AG09319 (cell line): ENCODE measurements at regions not wholly inside any gene's neighbourhood (a gene's known extent, or its start where the extent isn't known, plus 50 kb on each side); places are given as distances from the start of the nearest gene placed in this dataset.

Experiments used
- DNase-seq: peaks from one replicate; pipeline ENCODE4 v3.0.0-alpha.2; 2010; ENCODE audit warnings: low read depth; ENCODE audit errors: extremely low read depth
- TF ChIP-seq, protein P1 (sequence below): IDR thresholded peaks from 2 replicates; pipeline ENCODE4 v1.5.1; 2011; ENCODE audit warnings: low read depth, mild to moderate bottlenecking, inconsistent platforms, low read length, moderate library complexity

- TF ChIP-seq, protein P1, sequence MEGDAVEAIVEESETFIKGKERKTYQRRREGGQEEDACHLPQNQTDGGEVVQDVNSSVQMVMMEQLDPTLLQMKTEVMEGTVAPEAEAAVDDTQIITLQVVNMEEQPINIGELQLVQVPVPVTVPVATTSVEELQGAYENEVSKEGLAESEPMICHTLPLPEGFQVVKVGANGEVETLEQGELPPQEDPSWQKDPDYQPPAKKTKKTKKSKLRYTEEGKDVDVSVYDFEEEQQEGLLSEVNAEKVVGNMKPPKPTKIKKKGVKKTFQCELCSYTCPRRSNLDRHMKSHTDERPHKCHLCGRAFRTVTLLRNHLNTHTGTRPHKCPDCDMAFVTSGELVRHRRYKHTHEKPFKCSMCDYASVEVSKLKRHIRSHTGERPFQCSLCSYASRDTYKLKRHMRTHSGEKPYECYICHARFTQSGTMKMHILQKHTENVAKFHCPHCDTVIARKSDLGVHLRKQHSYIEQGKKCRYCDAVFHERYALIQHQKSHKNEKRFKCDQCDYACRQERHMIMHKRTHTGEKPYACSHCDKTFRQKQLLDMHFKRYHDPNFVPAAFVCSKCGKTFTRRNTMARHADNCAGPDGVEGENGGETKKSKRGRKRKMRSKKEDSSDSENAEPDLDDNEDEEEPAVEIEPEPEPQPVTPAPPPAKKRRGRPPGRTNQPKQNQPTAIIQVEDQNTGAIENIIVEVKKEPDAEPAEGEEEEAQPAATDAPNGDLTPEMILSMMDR, result no peak
- no peak for DNase-seq
Observed at GRCh38 chr20:24112360-24112759, 123.8 kb upstream of the GGTLC1 start.

- DNase-seq, result no peak
- TF ChIP-seq, protein P1, result no peak
Observed at GRCh38 chr20:24111858-24112257, 123.3 kb upstream of the GGTLC1 start.

GRCh38 chr20:24109537-24109936, 121.0 kb upstream of the GGTLC1 start:
- DNase-seq, result no peak
- TF ChIP-seq, protein P1, result no peak

DNA sequence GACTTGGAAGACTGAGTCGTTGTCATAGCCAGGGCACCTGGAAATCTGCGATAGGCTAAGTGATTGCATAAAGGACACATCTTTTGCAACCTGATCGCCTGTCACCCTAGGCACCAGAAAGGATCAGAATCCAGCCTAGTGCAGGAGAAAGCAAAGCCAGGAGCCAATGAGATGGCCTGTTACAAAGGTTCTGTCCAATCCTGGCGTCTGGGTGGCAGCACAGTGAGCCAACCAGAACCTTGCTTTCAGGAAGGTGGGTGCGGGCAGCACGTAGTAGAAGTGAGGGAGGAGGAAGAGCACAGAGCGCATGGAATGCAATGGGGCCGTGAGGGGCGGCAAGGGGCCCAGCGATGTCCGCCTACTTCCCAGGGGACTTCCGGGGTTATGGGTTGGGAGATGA, 120.4 kb upstream of the GGTLC1 start:
- no peak for DNase-seq
- TF ChIP-seq, protein P1, result no peak

GRCh38 chr20:24108581-24108980, 120.0 kb upstream of the GGTLC1 start:
- no peak for DNase-seq
- TF ChIP-seq, protein P1, result no peak

GRCh38 chr20:24106801-24107445, 118.3 kb upstream of the GGTLC1 start:
- DNase-seq, result no peak
- TF ChIP-seq, protein P1, result no peak

GRCh38 chr20:24106150-24106800, 117.7 kb upstream of the GGTLC1 start:
- DNase-seq, result no peak
- TF ChIP-seq, protein P1, result no peak
